Stimulated activated CD8-positive, alpha-beta memory T cell treated with anti-CD3 and anti-CD28 coated beads, Interleukin-2, amount 100 ng/mL, for 48 hours (primary cell): ENCODE measurements at regions not wholly inside any gene's neighbourhood (a gene's known extent, or its start where the extent isn't known, plus 50 kb on each side); places are given as distances from the start of the nearest gene placed in this dataset.
"Not testable (repeated sequence)": the region's sequence is repeated elsewhere in the genome, so short reads cannot be mapped to it uniquely, and the experiment has no call there.

Experiments used
- DNase-seq, 2 donors: peaks; one replicate each; pipeline ENCODE4 v3.0.0-alpha.2; 2020; ENCODE audit warnings: low read depth in 2 of 2

- no peak for DNase-seq
These were observed 382.7 kb downstream of the LNPK start for GRCh38 chr2:175619179-175620045.

DNA sequence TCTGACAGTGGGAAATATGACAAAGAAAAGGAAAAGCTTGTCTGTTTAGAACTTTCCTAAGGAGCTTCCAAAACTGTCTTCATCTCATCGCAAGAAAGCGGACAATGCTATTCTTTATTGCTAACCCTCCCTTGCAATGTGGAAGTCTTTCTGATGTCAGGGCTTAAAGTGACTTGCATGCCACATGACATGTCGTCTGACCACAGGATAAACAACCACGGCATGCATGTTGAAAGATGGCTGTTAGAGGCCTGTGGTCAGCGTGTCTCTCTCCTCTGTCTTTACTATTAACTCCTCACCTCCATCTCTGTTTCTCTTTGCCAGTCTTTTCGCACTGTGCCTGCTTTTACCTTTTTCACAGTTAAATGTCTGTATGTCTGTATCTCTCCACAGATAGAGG is 389.8 kb downstream of the LNPK start:
- DNase-seq = no peak

DNA sequence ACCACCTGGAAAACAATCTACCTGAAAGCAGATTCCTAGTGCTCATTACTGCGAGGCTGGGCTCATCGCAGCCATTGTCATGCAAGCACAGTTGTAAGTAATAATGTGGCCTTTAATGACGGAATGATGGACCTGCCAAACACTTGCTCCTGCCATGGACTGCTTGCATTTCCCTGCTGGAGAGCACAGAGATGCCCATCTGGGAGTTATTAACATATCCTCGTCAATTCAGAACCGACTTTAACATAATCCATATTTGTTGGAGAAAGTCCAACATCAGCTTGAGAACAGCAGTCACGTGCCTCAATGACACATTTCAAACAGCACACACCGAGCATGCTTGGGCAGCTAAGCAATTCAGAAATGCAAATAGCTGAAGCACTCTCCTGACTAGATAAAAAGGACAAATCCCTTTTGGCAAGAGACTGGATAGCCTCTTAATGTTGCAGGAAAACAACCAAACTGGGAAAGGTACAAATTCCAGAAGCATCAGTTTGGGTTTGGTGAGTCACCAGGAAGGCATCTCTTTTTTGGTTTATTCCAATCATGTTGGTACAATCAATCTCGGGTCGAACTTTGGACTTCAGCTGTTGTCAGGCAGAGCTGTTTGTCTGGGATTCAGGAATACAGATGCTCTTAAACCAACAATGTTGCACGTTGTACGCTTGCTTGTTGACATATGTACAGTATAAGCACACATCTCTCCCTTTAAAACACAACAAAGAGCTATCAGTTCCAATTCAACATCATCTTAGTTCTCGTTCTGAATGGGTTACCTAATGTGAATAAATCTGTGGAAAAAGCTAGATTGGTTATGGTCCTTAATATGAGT is 395.8 kb downstream of the LNPK start:
- DNase-seq = no peak

GRCh38 chr2:175605640-175606009 is 396.4 kb downstream of the LNPK start:
- DNase-seq = no peak

DNA sequence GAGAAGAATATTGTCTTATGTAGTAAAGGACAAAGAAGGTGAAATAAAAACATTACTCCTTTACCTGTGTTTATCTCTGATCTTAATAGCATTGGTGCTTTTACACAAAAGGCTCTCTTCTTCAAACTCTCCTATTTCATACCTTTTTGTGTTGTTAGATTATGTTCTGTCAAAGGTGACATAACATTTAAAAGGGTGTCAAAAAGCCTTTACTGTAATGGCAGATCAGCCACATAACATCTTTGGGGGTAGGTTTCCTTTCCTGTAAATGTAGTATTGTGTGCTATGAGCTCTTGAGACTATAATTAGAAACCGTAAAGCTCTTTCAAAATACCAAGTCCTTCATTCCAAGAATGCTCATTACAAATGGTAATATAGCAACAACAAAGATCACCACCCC is 400.1 kb downstream of the LNPK start:
- no peak for DNase-seq

DNA sequence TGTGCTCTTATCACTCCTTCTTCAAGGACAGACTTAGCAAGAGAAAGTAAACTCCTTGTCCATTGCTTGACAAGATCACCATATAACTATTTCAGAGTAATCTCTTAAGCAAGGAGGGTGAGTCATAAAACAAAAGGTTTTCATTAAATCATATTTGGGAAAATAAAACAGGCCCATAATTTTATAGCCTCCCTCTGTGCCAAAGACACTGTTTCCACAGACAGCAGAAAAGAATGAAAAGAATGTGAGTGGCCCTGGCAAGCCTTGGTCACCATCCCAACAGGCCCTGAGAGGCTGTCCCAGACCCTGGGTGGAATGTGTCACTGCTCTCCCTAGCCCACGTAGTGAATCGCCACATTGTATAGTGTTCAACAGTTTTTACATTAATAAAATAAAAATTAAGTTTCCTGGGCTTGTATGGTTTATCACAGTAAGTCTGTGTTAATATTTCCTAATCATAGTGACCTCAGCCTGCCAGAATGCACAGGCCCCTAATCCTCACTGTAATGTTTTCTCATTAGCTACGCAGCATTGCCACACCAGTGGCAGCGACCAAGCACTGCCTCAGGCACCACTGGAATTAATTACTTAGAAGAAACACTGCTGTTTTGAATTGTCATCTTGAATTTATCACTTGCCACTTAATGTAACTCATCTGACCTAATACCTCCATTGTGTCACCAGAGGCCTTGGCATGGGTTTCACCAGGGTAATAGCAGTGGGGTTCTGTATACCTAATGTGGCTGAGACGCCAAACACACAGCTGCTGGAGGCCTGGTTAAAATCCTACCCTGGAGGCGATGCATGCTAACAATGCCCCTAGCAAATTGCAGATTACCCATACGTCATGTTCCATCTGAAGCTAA is 401.9 kb downstream of the LNPK start:
- no peak for DNase-seq

DNA sequence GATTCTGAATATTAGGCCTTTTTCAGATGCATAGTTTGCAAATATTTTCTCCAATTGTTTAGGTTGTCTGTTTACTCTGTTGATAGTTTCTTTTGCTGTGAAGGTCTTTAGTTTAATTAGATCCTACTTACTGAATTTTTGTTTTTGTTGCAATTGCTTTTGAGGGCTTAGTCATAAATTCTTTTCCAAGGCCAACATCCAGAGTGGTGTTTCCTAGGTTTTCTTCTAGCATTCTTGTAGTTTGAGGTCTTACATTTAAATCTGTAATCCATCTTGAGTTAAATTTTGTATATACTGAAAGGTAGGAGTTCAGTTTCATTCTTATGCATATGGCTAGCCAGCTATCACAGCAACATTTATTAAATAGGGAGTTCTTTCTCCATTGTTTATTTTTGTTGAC is 404.8 kb downstream of the LNPK start:
- no peak for DNase-seq

DNA sequence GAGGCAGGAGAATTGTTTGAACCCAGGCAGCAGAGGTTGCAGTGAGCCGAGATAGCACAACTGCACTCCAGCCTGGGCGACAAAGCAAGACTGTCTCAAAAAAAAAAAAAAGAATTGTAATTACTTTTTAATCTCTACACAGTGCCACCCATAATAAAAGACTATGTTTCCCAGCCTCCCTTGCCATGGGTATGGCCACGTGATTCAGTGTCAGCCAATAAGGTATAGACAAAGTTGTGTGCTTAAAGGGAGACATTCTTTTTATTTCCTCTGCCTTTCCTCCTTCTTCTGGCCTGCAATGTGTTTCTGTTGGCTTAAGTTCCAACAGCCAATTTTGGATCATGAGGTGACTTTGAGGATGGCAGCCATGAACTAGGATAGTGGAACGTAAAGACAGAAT is 406.9 kb downstream of the LNPK start:
- no peak for DNase-seq

- not testable (repeated sequence) for DNase-seq
These were observed 408.2 kb downstream of the LNPK start for GRCh38 chr2:175593686-175594525.

GRCh38 chr2:175588213-175588612 is 406.7 kb upstream of the ATP5MC3 start:
- not testable (repeated sequence) for DNase-seq

GRCh38 chr2:175585496-175585895 is 404.0 kb upstream of the ATP5MC3 start:
- DNase-seq = no peak

DNA sequence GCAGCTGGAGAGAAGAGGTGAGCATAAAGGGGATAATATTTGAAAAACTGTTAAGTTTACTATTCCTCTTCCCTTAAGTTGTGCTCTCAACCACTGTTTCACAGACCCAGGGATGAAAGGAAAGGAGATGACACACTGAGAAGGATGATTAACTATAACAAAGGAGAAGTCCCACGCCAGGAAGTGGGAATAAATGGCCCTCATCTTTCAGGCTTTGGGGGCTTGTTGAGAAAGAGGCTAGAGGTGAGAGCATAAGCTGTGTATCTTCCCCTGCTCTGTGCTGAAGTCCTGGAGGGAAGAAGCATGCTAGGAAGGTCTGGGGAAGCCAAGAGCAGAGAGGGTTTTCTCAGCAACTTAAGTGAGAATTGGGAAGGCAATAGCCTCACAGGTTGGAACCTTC is 399.1 kb upstream of the ATP5MC3 start:
- no peak for DNase-seq

GRCh38 chr2:175579646-175580045 is 398.1 kb upstream of the ATP5MC3 start:
- no peak for DNase-seq

DNA sequence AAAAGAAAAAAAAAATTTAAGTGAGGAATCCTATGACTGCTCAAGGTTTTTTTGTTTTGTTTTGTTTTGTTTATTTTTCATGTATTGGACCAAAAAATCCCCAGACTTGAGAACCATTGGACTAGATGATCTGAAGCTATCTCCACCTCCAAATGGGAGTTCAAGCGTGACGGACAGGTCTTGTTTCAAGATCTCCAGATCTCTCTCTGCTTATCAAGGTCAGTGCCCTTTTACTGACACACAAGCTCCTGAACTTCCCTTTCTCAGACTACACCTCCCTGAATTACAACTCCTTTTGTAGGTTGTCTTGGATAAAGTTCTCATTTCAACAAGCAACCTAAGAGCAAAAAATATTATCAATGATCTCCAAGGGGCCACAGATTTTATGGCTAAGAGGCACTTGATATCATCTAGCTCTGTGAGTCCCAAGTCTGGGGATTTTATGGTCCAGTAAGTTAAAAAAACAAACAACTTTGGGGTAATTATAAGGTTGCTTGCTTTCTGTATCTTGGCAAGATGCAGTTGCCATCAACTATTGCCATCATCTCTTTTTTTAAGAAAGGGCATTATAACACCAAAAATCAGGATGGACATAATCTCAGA is 396.0 kb upstream of the ATP5MC3 start:
- DNase-seq = no peak

GRCh38 chr2:175576875-175577274 is 395.4 kb upstream of the ATP5MC3 start:
- no peak for DNase-seq

- no peak for DNase-seq
These were observed 394.8 kb upstream of the ATP5MC3 start for GRCh38 chr2:175576270-175576669.

DNA sequence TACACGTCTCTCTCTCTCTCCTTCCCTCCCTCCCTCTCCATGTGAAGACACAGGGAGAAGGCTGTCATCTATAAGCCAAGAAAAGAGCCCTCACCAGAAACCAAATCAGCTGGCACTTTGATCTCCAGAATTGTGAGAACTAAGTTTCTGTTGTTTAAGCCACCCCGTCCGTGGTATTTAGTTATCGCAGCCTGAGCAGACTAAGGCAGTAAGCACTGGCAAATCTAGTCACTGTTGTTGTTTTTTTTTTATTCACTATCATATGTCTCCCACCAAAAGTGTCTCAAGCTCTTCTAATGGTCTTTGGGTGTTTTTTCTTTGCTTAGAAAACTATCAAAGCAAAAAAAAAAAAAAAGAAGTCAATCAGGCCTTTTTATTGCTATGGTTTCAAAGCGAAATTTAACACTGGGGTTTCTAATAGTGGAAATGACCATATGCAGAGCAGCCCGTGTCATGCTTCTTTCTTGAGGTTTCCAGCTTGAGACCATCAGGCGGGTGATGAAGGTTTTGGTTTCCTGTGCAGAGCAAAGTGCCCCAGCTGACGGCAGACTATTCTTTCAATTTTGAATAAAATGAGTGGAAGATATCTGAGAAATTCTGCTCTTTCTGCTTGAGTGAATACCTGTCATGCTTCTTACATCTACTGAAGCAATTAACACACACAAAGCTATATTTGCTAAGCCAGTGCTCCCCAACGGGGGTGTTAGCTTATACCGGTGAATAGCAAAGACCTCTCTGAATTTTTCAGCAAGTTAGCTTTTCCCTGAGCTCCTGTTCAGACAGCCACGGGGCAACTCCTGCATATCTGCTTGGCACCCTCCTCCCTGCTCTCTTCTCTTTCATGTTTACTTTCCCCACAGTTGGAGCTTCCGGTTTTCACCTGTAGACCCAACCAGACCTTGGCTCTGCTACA is 394.1 kb upstream of the ATP5MC3 start:
- DNase-seq = no peak

DNA sequence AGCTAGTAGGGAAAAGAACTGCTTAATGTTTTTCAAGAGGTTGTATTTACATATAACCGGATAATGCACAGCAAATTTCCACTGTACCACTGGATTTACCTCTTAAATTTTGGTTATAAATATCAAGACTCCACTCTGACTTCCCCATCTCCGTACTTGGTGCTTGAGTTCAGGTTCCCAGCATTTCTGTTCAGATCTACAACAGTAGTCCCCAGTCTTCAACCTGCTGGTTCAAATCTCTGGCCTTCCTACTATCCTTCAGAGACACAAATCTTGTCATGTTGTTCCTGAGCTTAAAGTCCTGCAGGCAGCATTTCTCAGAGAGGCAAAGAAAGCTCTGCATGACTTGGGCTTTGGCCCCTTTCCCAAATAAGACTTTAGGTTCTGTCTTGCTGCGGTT is 392.6 kb upstream of the ATP5MC3 start:
- DNase-seq = no peak

DNA sequence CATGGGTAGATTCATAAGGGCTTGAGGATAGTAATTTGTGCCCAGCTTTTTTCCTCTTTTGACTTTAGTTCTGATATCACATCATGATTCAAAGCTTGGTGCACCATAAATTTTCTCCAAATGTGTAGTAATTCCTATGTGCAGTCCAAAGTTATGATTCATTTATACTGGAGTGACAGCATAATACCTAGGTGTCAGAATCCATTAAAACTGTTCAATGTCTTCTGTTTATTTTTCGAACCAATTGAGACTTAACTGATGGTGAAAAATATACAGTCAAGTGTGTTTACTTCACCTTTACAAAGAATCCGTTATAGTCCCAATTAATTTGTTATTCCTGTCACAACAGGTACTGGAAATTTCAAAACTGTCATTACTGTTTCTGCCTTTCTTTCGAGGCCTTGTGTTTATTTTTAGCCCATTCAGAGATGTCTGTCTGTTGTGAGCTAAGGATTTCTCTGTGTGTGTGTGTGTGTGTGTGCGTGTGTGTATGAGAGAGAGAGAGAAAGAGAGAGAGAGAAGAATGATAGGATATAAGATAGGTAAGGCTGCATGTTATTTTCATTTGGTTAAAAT is 389.7 kb upstream of the ATP5MC3 start:
- DNase-seq = no peak
